ENCODE measurements at regions not wholly inside any gene's neighbourhood (a gene's known extent, or its start where the extent isn't known, plus 50 kb on each side); places are given as distances from the start of the nearest gene placed in this dataset.

DNA sequence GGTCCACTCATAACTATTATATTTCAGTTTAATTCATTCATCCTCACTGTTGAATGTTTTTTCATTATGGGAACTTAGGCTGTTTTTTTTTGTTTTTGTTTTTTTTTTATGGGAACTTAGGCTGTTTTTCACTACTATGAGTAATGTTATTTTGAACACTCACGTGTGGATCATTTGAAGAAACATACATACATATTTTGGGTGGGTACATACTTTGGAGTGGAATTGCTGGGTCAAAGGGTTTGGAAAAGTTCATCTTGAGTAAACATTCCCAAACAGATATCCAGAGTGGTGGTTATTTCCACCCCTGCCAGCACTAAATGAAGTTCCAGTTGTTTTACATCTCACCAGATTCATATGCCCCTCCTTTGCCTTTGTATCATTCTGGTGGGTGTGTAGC is 584.4 kb downstream of the PSAT1 start:
- TF ChIP-seq, protein P1, sequence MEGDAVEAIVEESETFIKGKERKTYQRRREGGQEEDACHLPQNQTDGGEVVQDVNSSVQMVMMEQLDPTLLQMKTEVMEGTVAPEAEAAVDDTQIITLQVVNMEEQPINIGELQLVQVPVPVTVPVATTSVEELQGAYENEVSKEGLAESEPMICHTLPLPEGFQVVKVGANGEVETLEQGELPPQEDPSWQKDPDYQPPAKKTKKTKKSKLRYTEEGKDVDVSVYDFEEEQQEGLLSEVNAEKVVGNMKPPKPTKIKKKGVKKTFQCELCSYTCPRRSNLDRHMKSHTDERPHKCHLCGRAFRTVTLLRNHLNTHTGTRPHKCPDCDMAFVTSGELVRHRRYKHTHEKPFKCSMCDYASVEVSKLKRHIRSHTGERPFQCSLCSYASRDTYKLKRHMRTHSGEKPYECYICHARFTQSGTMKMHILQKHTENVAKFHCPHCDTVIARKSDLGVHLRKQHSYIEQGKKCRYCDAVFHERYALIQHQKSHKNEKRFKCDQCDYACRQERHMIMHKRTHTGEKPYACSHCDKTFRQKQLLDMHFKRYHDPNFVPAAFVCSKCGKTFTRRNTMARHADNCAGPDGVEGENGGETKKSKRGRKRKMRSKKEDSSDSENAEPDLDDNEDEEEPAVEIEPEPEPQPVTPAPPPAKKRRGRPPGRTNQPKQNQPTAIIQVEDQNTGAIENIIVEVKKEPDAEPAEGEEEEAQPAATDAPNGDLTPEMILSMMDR (conservative IDR thresholded peaks at IDR 0.05) = no peak
- no peak for TF ChIP-seq ZFX (IDR thresholded peaks at IDR 0.05)

DNA sequence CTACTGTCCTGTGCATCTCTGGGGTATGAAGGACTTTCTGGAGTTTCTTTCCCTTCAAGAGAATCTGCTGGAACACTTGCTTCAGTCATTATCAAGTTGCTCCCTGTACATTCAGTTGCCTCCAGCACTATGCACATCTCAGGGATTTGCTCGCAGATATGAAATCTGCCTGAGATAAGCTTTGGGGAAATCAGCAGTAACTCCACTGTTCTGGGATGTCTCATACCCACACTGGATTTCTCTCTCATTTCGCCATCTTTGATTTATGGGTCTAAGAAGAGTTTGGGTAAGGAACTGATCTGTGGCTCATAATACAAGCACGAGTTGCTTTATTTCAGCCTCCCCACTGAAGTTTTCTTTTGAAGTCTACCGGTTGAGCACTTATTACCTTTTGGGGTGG is 585.6 kb downstream of the PSAT1 start:
- no peak for TF ChIP-seq ZFX (IDR thresholded peaks at IDR 0.05)
- TF ChIP-seq, protein P1 (conservative IDR thresholded peaks at IDR 0.05) = no peak
- no peak overlapping the region for H3K27ac ChIP-seq

More for the DNA sequence above, 584.4 kb downstream of the PSAT1 start:
- H3K27ac ChIP-seq = no peak overlapping the region

DNA sequence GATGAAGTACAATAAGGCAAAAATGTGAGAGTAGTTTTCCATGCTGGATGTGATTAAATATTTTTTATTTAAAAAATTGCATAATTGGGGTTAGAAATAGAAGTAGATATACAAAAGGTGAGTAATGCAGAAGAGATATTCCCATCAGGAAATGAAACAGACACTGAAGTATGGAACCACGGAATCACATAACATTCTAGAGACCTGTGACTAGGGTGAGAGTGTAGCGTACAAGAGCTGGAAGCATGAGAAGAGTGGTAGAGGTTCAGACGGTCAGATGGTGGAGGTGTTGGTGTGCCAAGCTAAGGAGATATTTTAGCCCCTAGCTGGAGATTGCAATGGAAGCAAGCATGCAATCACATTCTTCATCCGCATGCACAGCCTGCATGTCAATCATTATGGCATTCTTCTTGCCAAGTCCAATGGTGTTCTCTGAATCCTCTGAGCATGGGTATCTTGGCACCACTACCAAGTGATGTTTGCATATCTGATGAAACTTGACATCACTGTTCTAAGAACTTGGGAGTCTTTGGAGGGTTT is 587.8 kb downstream of the PSAT1 start:
- TF ChIP-seq ZFX (IDR thresholded peaks at IDR 0.05) = no peak
- TF ChIP-seq, protein P1 (conservative IDR thresholded peaks at IDR 0.05) = no peak
- H3K27ac ChIP-seq = no peak overlapping the region

DNA sequence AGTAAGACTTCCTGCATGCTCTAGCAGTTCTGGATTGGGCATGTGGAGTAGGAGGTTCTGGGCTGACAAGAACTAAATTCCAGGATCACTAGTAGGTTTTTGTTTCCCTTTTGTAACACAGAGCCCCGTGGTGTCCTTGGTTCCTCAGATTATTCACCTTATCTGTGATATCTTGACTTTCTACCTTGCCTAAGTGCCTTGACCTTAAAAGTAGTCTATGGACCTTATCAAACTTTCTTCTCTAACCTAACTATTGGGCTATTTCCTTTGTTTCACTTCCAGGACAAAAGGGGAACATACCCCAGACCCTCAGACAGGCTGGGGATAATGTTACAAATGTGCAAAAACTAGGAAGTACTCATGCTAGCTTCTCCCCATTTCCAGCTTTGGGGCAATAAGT is 595.3 kb downstream of the PSAT1 start:
- no peak overlapping the region for H3K27ac ChIP-seq
- TF ChIP-seq, protein P1 (conservative IDR thresholded peaks at IDR 0.05) = no peak
- TF ChIP-seq ZFX (IDR thresholded peaks at IDR 0.05) = no peak

DNA sequence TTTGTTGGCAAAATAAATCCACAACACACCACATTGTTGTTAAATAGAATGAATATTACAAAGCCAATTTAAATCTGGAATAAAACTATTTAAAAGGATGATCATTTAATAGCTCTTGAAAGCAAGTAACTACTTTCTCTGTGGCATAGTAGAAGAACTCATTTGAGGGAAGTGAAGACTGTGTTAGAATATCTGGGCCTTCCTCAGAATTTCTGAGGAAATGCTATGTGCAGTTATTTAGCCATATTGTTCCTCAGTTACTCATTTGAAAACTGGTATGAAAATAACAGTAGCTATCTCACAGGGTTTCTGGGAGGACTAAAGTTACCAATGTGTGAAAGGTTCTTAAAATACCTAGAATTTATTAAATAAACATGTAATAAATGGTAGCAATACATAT is 595.8 kb downstream of the PSAT1 start:
- TF ChIP-seq, protein P1 (conservative IDR thresholded peaks at IDR 0.05) = no peak
- TF ChIP-seq ZFX (IDR thresholded peaks at IDR 0.05) = no peak
- no peak overlapping the region for H3K27ac ChIP-seq

DNA sequence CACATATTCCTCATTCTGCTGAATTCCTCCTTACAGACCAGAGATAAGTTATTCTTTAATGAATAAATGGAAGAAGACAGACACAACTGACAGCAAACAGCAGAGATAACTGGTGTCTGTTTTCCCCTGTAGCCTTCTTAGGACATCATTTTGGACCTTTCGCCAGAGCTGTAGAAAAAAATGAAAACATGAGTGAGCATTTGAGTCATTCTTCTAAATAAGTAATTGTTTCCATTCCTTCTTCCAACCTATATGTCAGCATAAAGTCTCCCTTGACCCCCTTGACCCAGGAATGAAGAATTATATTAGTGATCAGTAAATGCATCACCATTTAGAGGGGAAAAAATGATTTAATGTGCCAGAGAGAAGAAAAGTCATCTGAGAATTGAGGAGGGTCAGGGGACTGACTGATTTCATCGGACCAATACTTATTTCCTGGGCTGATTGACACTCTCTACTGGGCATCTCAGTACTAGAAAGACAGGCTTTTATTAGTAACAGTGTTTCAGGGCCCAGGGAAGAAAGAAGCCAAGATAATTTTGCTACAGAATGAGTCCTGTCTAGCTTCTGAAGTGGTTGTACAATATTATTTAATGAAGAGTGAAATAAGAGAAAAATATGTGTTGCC is 597.0 kb downstream of the PSAT1 start:
- no peak for TF ChIP-seq ZFX (IDR thresholded peaks at IDR 0.05)
- TF ChIP-seq, protein P1 (conservative IDR thresholded peaks at IDR 0.05) = no peak
- no peak overlapping the region for H3K27ac ChIP-seq

DNA sequence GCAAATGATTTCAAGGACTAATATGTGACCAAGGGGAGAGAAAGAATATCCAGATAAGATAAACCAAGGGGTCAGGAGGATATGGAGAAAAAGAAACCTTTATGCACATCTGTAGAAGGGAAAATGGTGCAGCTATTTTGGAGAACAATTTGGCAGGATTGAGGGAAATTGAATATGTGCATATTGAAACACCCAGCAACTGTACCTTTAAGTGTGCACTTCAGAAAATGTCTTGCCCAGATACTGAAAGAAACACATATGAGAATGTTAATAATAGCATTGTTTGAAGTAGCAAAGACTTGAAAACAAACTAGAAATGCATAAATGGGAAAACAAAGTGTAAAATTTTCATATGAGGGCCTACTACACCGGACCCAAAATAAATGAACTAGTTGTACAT is 599.6 kb downstream of the PSAT1 start:
- TF ChIP-seq, protein P1 (conservative IDR thresholded peaks at IDR 0.05) = no peak
- no peak for TF ChIP-seq ZFX (IDR thresholded peaks at IDR 0.05)

More for the DNA sequence above, 599.6 kb downstream of the PSAT1 start:
- no peak overlapping the region for H3K27ac ChIP-seq
